ENCODE measurements at regions not wholly inside any gene's neighbourhood (a gene's known extent, or its start where the extent isn't known, plus 50 kb on each side); places are given as distances from the start of the nearest gene placed in this dataset.

DNA sequence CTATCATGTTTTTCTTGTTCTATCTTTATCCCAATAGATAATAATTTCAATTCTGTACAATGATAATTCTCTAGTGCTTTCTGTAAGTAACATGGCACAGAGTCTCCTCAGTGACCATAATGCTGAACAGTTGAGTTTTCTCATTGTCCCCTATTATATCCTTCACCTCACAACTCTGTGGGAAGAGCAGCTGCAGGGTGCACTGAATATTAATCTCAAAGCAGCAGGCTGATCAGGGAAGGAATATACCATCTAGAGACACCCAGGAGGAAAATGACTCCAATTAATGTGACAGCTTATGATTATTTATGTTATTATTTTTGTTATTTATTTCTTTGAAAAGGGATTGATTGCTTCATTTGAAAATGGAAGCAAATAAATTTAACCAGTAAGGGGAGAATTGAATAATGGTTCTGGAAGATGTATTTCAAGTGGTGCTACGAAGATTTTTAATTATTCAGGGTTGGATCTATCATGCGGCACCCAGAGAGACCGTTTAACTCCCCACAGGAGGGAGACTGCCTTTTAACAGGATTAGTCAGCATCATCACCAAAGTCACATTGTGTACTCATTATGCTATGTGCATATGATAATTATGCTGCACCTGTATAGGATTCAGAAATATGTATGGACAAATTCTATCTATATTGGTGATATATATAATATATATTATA lies 1015.7 kb upstream of the GOT2 start:
- no peaks in the 10 kb centered on the region for H3K4me1 Mint-ChIP-seq
- H3K27ac Mint-ChIP-seq, result no peak overlapping the region
- peaks cover 0 to 27% (median 13%) of the 10 kb centered on the region in 6 donors for H3K9me3 Mint-ChIP-seq
- H3K4me3 Mint-ChIP-seq, result no peak overlapping the region
- peaks cover 0 to 3% (median 0%) of the 10 kb centered on the region in 3 donors for H3K27me3 Mint-ChIP-seq (ENCODE audit: low read depth in 3 of 3)
- DNase-seq, result no peak
- H3K36me3 Mint-ChIP-seq, result peaks cover 0 to 4% (median 0%) of the 10 kb centered on the region in 3 donors

DNA sequence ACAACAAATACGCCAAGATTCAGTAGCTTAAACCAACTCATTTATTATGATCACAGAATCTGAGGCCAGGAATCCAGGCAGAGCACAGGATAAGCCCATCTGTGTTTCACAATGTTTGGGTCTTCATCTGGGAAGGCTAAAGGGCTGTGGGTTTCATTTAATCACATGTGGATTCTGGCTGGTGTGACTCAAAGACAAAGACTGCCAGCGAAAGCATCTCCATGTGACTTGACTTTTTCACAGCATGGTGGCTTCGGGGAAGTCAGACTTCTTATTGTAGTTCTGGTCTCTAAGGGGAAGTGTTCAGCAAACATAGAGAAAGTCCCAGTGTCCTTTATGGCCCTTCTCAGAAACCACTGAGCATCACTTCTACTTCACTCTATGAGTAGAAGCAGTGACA lies 1014.4 kb upstream of the GOT2 start:
- H3K36me3 Mint-ChIP-seq, result no peaks in the 10 kb centered on the region
- peaks cover 0 to 30% (median 13%) of the 10 kb centered on the region in 6 donors for H3K9me3 Mint-ChIP-seq
- H3K27me3 Mint-ChIP-seq (ENCODE audit: low read depth in 3 of 3), result peaks cover 0 to 3% (median 0%) of the 10 kb centered on the region in 3 donors
- no peaks in the 10 kb centered on the region for H3K4me1 Mint-ChIP-seq
- no peak overlapping the region for H3K27ac Mint-ChIP-seq
- H3K4me3 Mint-ChIP-seq, result no peak overlapping the region
- no peak for DNase-seq

DNA sequence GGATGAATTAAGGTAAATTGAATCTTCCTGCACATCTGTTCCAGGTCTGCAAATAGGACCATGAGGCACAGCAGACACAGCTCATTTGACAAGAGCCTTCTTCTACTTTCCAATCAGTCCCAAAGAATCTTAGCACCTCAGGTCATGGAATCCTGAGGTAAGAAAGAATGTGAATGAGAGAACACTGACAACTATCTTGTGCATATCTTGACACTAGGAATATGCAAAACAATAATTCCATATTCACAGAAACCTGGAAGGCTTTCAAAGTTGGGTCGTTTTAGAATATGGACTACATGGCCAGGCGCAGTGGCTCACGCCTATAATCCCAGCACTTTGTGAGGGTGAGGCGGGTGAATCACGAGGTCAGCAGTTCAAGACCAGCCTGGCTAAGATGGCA lies 1009.4 kb upstream of the GOT2 start:
- H3K9me3 Mint-ChIP-seq, result peaks cover 0 to 42% (median 15%) of the 10 kb centered on the region in 6 donors
- no peaks in the 10 kb centered on the region for H3K4me1 Mint-ChIP-seq
- H3K27ac Mint-ChIP-seq, result no peak overlapping the region
- no peaks in the 10 kb centered on the region for H3K36me3 Mint-ChIP-seq
- no peak overlapping the region for H3K4me3 Mint-ChIP-seq
- peaks cover 0 to 3% (median 0%) of the 10 kb centered on the region in 3 donors for H3K27me3 Mint-ChIP-seq (ENCODE audit: low read depth in 3 of 3)
- DNase-seq, result no peak

DNA sequence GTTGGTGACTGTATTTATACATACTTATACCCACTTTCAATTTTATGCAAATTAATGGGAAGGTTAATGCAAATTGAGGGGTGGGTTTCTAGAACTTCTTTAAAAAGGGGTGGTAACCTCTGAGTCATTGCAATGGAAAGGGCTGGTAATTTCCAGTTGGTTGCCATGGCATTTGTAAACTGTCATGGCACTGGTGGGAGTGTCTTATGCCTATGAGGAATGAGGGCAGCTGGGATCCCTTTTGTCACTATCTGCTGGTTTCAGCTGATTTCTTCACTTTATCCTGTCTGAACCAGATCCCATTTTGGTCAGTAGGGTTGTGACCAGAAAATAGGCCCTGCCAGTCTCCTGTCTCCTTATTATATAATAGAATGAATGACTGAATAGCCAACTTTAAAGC lies 1006.7 kb upstream of the GOT2 start:
- H3K4me1 Mint-ChIP-seq, result no peaks in the 10 kb centered on the region
- no peak for DNase-seq
- H3K27me3 Mint-ChIP-seq (ENCODE audit: low read depth in 3 of 3), result peaks cover 0 to 3% (median 0%) of the 10 kb centered on the region in 3 donors
- no peak overlapping the region for H3K27ac Mint-ChIP-seq
- H3K36me3 Mint-ChIP-seq, result no peaks in the 10 kb centered on the region
- H3K4me3 Mint-ChIP-seq, result no peak overlapping the region
- peaks cover 0 to 53% (median 14%) of the 10 kb centered on the region in 6 donors for H3K9me3 Mint-ChIP-seq

DNA sequence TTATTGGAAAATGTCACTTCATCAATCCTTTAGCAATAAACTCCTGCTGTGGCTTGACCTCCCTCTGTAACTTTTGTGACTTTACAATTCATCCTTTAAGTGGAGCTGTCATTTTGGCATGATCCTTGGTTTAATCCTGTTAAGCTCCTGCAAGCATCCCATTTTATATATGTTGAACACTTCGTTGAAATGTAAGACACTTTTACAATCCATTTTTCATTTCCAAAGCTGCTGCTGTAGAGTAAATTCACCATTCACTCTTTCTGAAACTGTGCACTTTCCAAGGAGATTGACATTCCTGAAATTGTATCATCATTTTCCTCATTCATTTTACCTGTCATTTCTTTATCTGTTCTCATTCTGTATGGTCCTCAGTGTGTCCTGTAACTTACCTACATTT lies 1003.2 kb upstream of the GOT2 start:
- no peaks in the 10 kb centered on the region for H3K36me3 Mint-ChIP-seq
- no peak overlapping the region for H3K27ac Mint-ChIP-seq
- H3K27me3 Mint-ChIP-seq (ENCODE audit: low read depth in 3 of 3), result no peaks in the 10 kb centered on the region
- DNase-seq, result no peak
- peaks cover 3 to 54% (median 14%) of the 10 kb centered on the region in 6 donors for H3K9me3 Mint-ChIP-seq
- H3K4me1 Mint-ChIP-seq, result no peaks in the 10 kb centered on the region
- H3K4me3 Mint-ChIP-seq, result no peak overlapping the region

DNA sequence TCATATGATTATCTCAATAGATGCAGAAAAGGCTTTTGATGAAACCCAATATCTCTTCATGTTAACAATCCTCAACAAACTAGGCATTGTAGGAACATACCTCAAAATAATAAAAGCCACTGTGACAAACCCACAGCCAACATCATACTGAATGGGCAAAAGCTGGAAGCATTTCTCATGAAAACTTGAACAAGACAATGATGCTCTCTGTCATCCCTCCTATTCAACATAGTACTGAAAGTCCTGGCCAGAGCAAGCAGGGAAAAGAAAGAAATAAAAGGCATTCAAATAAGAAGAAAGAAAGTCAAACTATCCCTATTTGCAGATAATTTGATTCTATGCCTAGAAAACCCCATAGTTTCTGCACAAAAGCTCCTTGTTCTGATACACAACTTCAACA lies 999.2 kb upstream of the GOT2 start:
- H3K36me3 Mint-ChIP-seq, result no peaks in the 10 kb centered on the region
- H3K4me3 Mint-ChIP-seq, result no peak overlapping the region
- no peaks in the 10 kb centered on the region for H3K27me3 Mint-ChIP-seq (ENCODE audit: low read depth in 3 of 3)
- H3K27ac Mint-ChIP-seq, result no peak overlapping the region
- peaks cover 16 to 64% (median 26%) of the 10 kb centered on the region in 6 donors for H3K9me3 Mint-ChIP-seq
- H3K4me1 Mint-ChIP-seq, result no peaks in the 10 kb centered on the region
- no peak for DNase-seq

DNA sequence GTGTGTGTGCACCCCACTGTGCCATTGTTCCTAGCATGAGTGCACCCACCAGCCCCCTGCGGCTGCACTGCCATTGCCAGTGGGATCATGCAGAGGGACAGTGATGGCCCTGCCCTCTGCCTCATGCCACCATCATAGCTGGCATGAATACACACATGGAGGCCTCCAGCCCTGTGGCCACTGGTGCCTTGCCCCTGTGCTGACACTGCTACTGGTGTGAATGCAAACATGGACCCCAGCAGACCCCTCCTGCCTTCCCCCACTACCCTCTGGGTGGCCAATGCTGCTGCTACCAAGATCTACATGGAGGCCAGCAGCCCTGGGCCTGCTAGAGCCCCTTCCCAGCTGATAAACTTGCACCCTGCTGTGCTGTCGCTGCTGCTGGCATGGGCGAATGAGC lies 995.5 kb upstream of the GOT2 start:
- H3K27ac Mint-ChIP-seq, result no peak overlapping the region
- H3K36me3 Mint-ChIP-seq, result no peaks in the 10 kb centered on the region
- DNase-seq, result no peak
- no peaks in the 10 kb centered on the region for H3K4me1 Mint-ChIP-seq
- no peaks in the 10 kb centered on the region for H3K27me3 Mint-ChIP-seq (ENCODE audit: low read depth in 3 of 3)
- peak overlapping the region in 1 of 5 donors; percentile 35 for H3K4me3 Mint-ChIP-seq
- peaks cover 17 to 48% (median 31%) of the 10 kb centered on the region in 6 donors for H3K9me3 Mint-ChIP-seq

DNA sequence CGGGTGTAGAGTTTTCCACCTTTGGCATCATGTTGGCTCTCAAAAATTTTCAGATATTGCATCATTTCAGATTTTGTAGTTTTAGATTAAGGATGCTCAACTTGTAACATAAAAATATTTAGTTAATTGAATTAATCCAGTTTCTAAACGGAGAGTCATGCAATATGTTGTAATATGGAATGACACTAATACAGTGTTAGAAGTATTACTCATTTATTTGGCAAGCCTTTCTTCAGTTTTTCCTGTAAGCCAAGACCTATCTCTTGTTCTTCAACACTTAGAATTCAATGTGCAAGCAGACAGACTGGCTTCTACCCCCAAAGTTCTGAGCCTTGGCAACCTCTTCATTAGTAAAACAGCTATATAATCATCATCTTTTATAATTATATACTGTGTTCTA lies 985.0 kb upstream of the GOT2 start:
- Mint-ChIP-seq H3K9me3 (peaks cover 0 to 5% (median 2%) of the 10 kb centered on the region in 6 donors), H3K4me3 (no peak overlapping the region), H3K4me1 (no peaks in the 10 kb centered on the region), H3K27ac (no peak overlapping the region), H3K27me3 (ENCODE audit: low read depth in 3 of 3) (no peaks in the 10 kb centered on the region), H3K36me3 (no peaks in the 10 kb centered on the region)
- no peak for DNase-seq

DNA sequence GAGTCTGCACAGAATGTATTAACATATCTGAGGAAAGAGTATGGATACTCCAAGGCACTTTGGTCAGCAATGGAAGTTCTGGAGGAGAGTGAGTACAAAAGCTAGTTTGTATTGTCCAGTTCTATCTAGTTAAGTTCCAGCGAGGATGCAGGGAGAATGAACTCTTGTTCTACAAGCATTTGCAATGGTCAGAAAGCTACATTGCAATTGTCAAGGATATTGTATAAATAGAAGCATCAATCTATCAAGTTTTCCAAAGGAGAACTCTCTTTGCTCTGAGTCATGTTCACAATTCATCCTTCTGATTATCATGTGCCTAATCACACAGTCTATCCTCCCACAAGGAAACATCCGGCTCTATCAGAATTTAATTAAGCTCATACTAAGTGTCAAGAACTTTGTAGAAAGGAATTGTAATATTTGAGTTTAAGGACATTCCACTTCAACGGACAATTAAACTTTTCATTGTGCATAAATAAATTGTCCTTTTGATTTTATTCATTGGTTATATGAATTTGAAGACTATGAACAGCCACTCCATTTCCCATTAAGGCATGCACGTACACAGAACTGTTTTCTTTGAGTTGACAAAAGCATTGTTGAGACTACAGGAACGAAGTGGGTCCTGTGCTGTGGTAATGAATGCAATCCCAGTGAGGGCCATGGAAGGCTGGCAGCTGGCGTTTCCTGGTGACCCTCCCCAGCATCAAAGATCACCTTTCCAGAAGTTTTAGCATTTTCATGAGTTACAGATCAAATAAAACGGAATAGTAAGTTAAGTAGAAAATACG lies 973.5 kb upstream of the GOT2 start:
- Mint-ChIP-seq H3K27me3 (ENCODE audit: low read depth in 3 of 3) (no peaks in the 10 kb centered on the region), H3K27ac (no peak overlapping the region), H3K4me3 (no peak overlapping the region), H3K36me3 (no peaks in the 10 kb centered on the region), H3K9me3 (peaks cover 2 to 29% (median 9%) of the 10 kb centered on the region in 6 donors), H3K4me1 (no peaks in the 10 kb centered on the region)
- no peak for DNase-seq

DNA sequence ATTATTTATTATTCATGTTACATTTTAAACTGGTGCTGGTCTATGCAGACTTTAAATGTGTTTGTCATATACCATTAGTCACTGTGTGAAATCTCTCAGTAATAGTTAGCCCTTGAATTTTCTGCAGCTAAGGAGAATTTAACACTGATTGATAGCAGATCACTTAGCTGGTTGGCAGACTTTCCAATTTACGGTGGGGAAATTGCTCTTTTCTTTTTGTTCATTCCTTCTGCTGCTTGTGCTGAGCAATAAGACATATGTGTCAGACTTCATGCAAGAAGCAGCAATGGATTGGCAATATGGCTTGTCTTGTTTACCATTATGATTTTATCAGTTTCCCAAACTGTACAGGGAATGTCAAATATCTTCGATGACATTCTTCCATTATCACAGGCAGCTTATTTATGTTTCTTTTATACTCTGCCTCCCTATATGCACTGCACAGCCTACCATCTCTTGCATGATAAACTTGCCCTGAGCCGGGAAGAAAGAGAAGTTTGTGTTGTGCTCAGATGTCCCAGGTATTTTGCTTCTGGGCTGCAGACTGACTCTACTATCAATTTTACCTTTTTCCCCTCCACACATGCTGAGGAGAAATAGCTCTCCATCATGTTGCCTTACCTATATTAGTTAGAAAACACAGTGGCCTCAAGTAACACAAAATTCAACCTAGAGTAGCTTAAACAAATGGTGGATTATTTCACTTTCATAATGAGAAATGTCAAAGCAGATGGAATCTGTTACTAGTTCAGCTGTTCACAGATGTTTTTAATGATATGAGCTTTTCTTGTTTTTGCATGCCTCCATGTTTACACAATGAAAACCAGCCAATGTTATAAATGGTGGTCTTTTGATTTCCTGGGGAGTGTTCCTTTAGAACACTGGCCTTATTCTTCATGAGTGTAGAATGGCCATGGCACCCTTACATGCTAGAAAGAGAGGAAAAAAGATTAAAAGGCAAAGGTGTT lies 968.1 kb upstream of the GOT2 start:
- Mint-ChIP-seq H3K9me3 (peaks cover 2 to 20% (median 11%) of the 10 kb centered on the region in 6 donors), H3K27ac (no peak overlapping the region), H3K4me1 (no peaks in the 10 kb centered on the region), H3K4me3 (no peak overlapping the region), H3K27me3 (ENCODE audit: low read depth in 3 of 3) (peaks cover 0 to 3% (median 0%) of the 10 kb centered on the region in 3 donors), H3K36me3 (no peaks in the 10 kb centered on the region)
- no peak for DNase-seq

DNA sequence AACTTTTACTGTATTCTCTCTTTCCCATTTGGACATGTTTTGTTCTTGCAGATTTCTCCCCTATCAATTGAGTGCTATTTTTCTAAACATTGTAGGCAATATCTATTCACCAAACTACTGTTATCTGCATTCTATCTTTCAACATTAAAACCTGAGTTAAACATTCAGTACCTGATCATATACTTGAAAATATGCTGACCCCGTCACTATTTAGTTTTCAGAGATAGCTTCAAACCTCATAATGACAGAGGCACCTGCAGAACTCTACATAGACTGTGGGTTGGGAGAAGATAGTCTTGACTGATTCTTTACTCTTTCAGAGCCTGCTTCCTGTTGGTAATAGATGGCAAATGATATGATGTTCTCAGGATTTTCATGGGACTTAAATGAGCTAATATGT lies 965.7 kb upstream of the GOT2 start:
- H3K36me3 Mint-ChIP-seq, result no peaks in the 10 kb centered on the region
- DNase-seq, result no peak
- H3K4me1 Mint-ChIP-seq, result no peaks in the 10 kb centered on the region
- peaks cover 2 to 16% (median 10%) of the 10 kb centered on the region in 6 donors for H3K9me3 Mint-ChIP-seq
- H3K4me3 Mint-ChIP-seq, result no peak overlapping the region
- no peak overlapping the region for H3K27ac Mint-ChIP-seq
- H3K27me3 Mint-ChIP-seq (ENCODE audit: low read depth in 3 of 3), result peaks cover 0 to 3% (median 2%) of the 10 kb centered on the region in 3 donors

DNA sequence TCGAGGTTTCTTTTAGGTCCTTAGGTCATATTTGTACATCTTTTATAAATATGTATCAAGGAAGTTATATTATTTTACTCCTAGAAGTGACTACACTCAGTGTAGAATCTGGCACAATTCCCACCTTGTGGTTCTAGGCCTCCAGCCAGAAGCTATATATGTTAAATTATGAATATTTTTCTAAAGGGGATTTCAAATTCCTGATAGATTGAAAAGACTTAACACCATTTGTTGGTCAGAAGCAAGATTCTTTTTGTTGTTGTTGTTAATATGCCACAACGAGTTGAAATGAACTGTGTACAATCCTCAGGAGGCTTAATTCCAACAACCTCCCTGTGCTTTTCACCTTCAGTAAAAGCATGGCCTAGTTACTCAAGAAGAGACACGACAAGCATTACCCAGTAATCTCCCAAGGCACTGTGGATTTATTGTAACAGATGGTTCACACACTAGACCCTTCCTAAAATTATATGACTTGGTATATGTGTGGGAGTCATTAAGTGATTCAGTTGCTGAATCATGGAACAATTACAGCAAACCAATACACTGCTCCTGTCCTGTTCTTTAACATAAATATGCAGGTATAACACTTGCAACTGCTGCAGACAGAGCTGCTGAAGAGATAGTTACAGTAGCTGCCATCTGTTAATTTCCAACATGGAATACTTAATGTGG lies 964.4 kb upstream of the GOT2 start:
- H3K27me3 Mint-ChIP-seq (ENCODE audit: low read depth in 3 of 3), result peaks cover 0 to 3% (median 2%) of the 10 kb centered on the region in 3 donors
- no peak overlapping the region for H3K4me3 Mint-ChIP-seq
- H3K27ac Mint-ChIP-seq, result no peak overlapping the region
- H3K4me1 Mint-ChIP-seq, result no peaks in the 10 kb centered on the region
- H3K36me3 Mint-ChIP-seq, result no peaks in the 10 kb centered on the region
- H3K9me3 Mint-ChIP-seq, result peaks cover 2 to 21% (median 10%) of the 10 kb centered on the region in 6 donors
- DNase-seq, result no peak

DNA sequence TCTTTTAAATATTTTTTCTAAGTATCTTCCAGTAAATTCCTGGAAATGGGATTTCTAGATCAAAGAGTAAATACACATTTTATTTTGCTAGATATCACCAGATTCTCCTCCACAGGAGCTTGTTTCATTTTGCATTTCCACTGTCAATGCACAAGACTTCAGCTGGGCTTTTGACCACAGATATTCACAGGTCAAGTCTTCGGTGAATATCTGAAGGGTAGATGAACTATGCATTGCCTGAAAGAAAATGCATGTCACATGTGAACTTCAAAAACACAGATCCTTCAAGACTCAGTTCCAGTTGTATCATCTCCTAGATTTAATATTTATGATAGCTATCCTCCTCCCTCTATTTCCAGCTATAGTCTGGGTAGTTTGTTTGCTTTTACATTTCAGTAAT lies 963.6 kb upstream of the GOT2 start:
- H3K9me3 Mint-ChIP-seq, result peaks cover 2 to 24% (median 10%) of the 10 kb centered on the region in 6 donors
- peaks cover 0 to 3% (median 2%) of the 10 kb centered on the region in 3 donors for H3K27me3 Mint-ChIP-seq (ENCODE audit: low read depth in 3 of 3)
- H3K4me1 Mint-ChIP-seq, result no peaks in the 10 kb centered on the region
- DNase-seq, result no peak
- no peak overlapping the region for H3K4me3 Mint-ChIP-seq
- H3K36me3 Mint-ChIP-seq, result no peaks in the 10 kb centered on the region
- no peak overlapping the region for H3K27ac Mint-ChIP-seq
